PC-3 (cell line): ENCODE measurements at regions not wholly inside any gene's neighbourhood (a gene's known extent, or its start where the extent isn't known, plus 50 kb on each side); places are given as distances from the start of the nearest gene placed in this dataset.
A peak's percentile ranks its signal among the peaks of the same experiment; 100 is the strongest.

Experiments
- ATAC-seq: fragments of 200-7000 bp; cut with Tn5 transposase; 2 replicates; pipeline ENCODE4 v1.9.1; 2020; ENCODE audit warnings: mild to moderate bottlenecking, moderate library complexity
- BruUV-seq: library from RNA; stranded (reverse); fragments of 400-500 nt; replicated peaks from 2 replicates; lab custom pipeline; 2021; lab: Mats Ljungman, UMichigan
- CTCF ChIA-PET: fragments of 300-600 bp; sonication (Branson Sonifier 250); formaldehyde crosslinking; loops from one replicate; lab custom pipeline; 2022; ENCODE audit warnings: antibody characterized with exemption; lab: Charles Lee
- POLR2A ChIA-PET: fragments of 300-600 bp; sonication (Branson Sonifier 250); formaldehyde crosslinking; loops from one replicate; lab custom pipeline; 2022; ENCODE audit warnings: antibody characterized with exemption; ENCODE audit not compliant: unreplicated experiment; lab: Charles Lee
- DNase-seq: peaks from one replicate; pipeline ENCODE4 v3.0.0-alpha.2; 2015
- H2AFZ ChIP-seq: fragments of 300-600 bp; sonication (generic); 2 replicates; pipeline ENCODE4 v1.6.0; 2016; ENCODE audit warnings: antibody characterized with exemption, low read length
- H3F3A ChIP-seq: fragments of 300-600 bp; sonication (generic); one replicate; pipeline ENCODE4 v1.6.0; 2017; ENCODE audit warnings: antibody characterized with exemption, low read length, control low read depth, mild to moderate bottlenecking; ENCODE audit not compliant: unreplicated experiment
- H3K27ac ChIP-seq: fragments of 300-600 bp; sonication (generic); 2 replicates; pipeline ENCODE4 v1.5.1; 2016; ENCODE audit warnings: mild to moderate bottlenecking, low read length
- H3K27me3 ChIP-seq: fragments of 300-600 bp; sonication (generic); 2 replicates; pipeline ENCODE4 v1.6.1; 2016; ENCODE audit warnings: low read length, mixed read lengths
- H3K36me3 ChIP-seq: fragments of 300-600 bp; sonication (generic); 2 replicates; pipeline ENCODE4 v1.6.1; 2016; ENCODE audit warnings: low read depth, mixed run types, low read length, mixed read lengths
- H3K4me1 ChIP-seq: fragments of 300-600 bp; sonication (generic); 2 replicates; pipeline ENCODE4 v1.5.1; 2016; ENCODE audit warnings: low read length; ENCODE audit not compliant: insufficient read depth
- H3K4me2 ChIP-seq: fragments of 300-600 bp; sonication (generic); 2 replicates; pipeline ENCODE4 v1.6.0; 2016; ENCODE audit warnings: low read length
- H3K4me3 ChIP-seq: fragments of 300-600 bp; sonication (generic); 2 replicates; pipeline ENCODE4 v1.5.1; 2016; ENCODE audit warnings: mild to moderate bottlenecking, low read length, mixed read lengths
- H3K79me2 ChIP-seq: fragments of 300-600 bp; sonication (generic); 2 replicates; pipeline ENCODE4 v1.6.1; 2017; ENCODE audit warnings: low read length, mixed read lengths
- H3K9ac ChIP-seq: fragments of 300-600 bp; sonication (generic); 2 replicates; pipeline ENCODE4 v1.6.0; 2016; ENCODE audit warnings: mild to moderate bottlenecking, low read length
- H3K9me2 ChIP-seq: fragments of 300-600 bp; sonication (generic); replicated peaks from 2 replicates; pipeline ENCODE4 v1.6.1; 2016; ENCODE audit warnings: mixed run types, low read length, mixed read lengths
- H3K9me3 ChIP-seq: fragments of 300-600 bp; sonication (generic); 2 replicates; pipeline ENCODE4 v1.6.1; 2016; ENCODE audit warnings: low read length, mixed read lengths
- H4K20me1 ChIP-seq: fragments of 300-600 bp; sonication (generic); 2 replicates; pipeline ENCODE4 v1.6.1; 2016; ENCODE audit warnings: low read length, mixed read lengths
- CTCF ChIP-seq: fragments of 300-600 bp; sonication (generic); conservative IDR thresholded peaks from 2 replicates; pipeline ENCODE4 v1.5.1; 2017; ENCODE audit warnings: antibody characterized with exemption, low read depth, mild to moderate bottlenecking, low read length
- EZH2 ChIP-seq: fragments of 300-600 bp; sonication (generic); IDR thresholded peaks from one replicate; pipeline ENCODE4 v1.6.1; 2017; ENCODE audit warnings: antibody characterized with exemption, mild to moderate bottlenecking, low read length; ENCODE audit not compliant: unreplicated experiment
- EZH2phosphoT487 ChIP-seq: fragments of 300-600 bp; sonication (generic); IDR thresholded peaks from 2 replicates; pipeline ENCODE4 v1.6.1; 2018; ENCODE audit warnings: mild to moderate bottlenecking, antibody characterized with exemption, low read length, borderline replicate concordance
- intact Hi-C: fragments of 100-400 bp; cut with micrococcal nuclease; formaldehyde crosslinking; loops from 2 replicates; pipeline ENCODE4 v1.9.0; 2023

- BruUV-seq: no TSS peak
- no peaks in the 10 kb centered on the region for H4K20me1 ChIP-seq
- H2AFZ ChIP-seq: no peak overlapping the region
- H3K4me3 ChIP-seq: no peak overlapping the region
- CTCF ChIA-PET: no interaction called here
- no peaks in the 10 kb centered on the region for H3K9me2 ChIP-seq
- DNase-seq: no peak
- H3K79me2 ChIP-seq: no peaks in the 10 kb centered on the region
- H3K27me3 ChIP-seq: no peaks in the 10 kb centered on the region
- POLR2A ChIA-PET: no interaction called here
- H3K9ac ChIP-seq: no peak overlapping the region
- no peak overlapping the region for H3K4me2 ChIP-seq
- no peaks in the 10 kb centered on the region for H3K9me3 ChIP-seq
- intact Hi-C loops: no loop called here
- H3K36me3 ChIP-seq: no peaks in the 10 kb centered on the region
- H3K4me1 ChIP-seq: no peaks in the 10 kb centered on the region
- H3F3A ChIP-seq: no peaks in the 10 kb centered on the region
- no peak for ATAC-seq
- H3K27ac ChIP-seq: no peak overlapping the region
- TF ChIP-seq EZH2phosphoT487 (no peak), CTCF (no peak), EZH2 (no peak)
Measured at GRCh38 chr11:37598381-37598780, 1000.3 kb upstream of the RAG2 start.

GRCh38 chr11:37597776-37598175 is 999.7 kb upstream of the RAG2 start:
- Histone ChIP-seq H2AFZ (no peak overlapping the region), H3K27me3 (no peaks in the 10 kb centered on the region), H3K36me3 (no peaks in the 10 kb centered on the region), H3K4me1 (no peaks in the 10 kb centered on the region), H3K9me2 (no peaks in the 10 kb centered on the region), H3K9ac (no peak overlapping the region), H4K20me1 (no peaks in the 10 kb centered on the region), H3K9me3 (no peaks in the 10 kb centered on the region), H3K79me2 (no peaks in the 10 kb centered on the region), H3K4me3 (no peak overlapping the region), H3F3A (no peaks in the 10 kb centered on the region), H3K4me2 (no peak overlapping the region), H3K27ac (no peak overlapping the region)
- no TSS peak for BruUV-seq
- ChIA-PET POLR2A (no interaction called here), CTCF (no interaction called here)
- ATAC-seq: no peak
- intact Hi-C loops: no loop called here
- no peak for DNase-seq
- TF ChIP-seq EZH2 (no peak), CTCF (no peak), EZH2phosphoT487 (no peak)

- intact Hi-C loops: no loop called here
- no peak overlapping the region for H3K27ac ChIP-seq
- no peaks in the 10 kb centered on the region for H3F3A ChIP-seq
- DNase-seq: peak; percentile 31
- no peaks in the 10 kb centered on the region for H4K20me1 ChIP-seq
- no peaks in the 10 kb centered on the region for H3K4me1 ChIP-seq
- no TSS peak for BruUV-seq
- ChIA-PET POLR2A (no interaction called here), CTCF (no interaction called here)
- no peak overlapping the region for H3K4me3 ChIP-seq
- ATAC-seq: peak; percentile 95
- H3K9me2 ChIP-seq: no peaks in the 10 kb centered on the region
- H3K79me2 ChIP-seq: no peaks in the 10 kb centered on the region
- no peak overlapping the region for H2AFZ ChIP-seq
- H3K9me3 ChIP-seq: no peaks in the 10 kb centered on the region
- TF ChIP-seq EZH2phosphoT487 (no peak), EZH2 (no peak), CTCF (no peak)
- no peak overlapping the region for H3K9ac ChIP-seq
- no peak overlapping the region for H3K4me2 ChIP-seq
- H3K27me3 ChIP-seq: no peaks in the 10 kb centered on the region
- no peaks in the 10 kb centered on the region for H3K36me3 ChIP-seq
Measured at GRCh38 chr11:37595845-37596244, 997.8 kb upstream of the RAG2 start.
